Activated CD8-positive, alpha-beta T cell treated with anti-CD3 and anti-CD28 coated beads for 36 hours (primary cell): ENCODE measurements at regions not wholly inside any gene's neighbourhood (a gene's known extent, or its start where the extent isn't known, plus 50 kb on each side); places are given as distances from the start of the nearest gene placed in this dataset.

Experiments used
- ATAC-seq: fragments of 200-7000 bp; cut with Tn5 transposase; one replicate; pipeline ENCODE4 v1.10.0; 2021; ENCODE audit warnings: mild to moderate bottlenecking, moderate library complexity
- CTCF ChIA-PET: fragments of 350-600 bp; sonication (Branson Sonifier 250); formaldehyde crosslinking; loops from one replicate; lab custom pipeline; 2021; ENCODE audit warnings: antibody characterized with exemption; lab: Charles Lee
- POLR2A ChIA-PET: fragments of 350-600 bp; sonication (Branson Sonifier 250); formaldehyde crosslinking; loops from one replicate; lab custom pipeline; 2021; ENCODE audit warnings: antibody characterized with exemption; lab: Charles Lee
- DNase-seq: peaks from one replicate; pipeline ENCODE4 v3.0.0-alpha.2; 2020
- H3K27ac Mint-ChIP-seq: one replicate; pipeline ENCODE4 v1.8.0; 2021; ENCODE audit warnings: mild to moderate bottlenecking, mixed read lengths
- H3K27me3 Mint-ChIP-seq: one replicate; pipeline ENCODE4 v1.8.0; 2021; ENCODE audit warnings: mixed read lengths
- H3K36me3 Mint-ChIP-seq: one replicate; pipeline ENCODE4 v1.8.0; 2021; ENCODE audit warnings: low read depth, mixed read lengths
- H3K4me1 Mint-ChIP-seq: one replicate; pipeline ENCODE4 v1.8.0; 2021; ENCODE audit warnings: low read depth, mixed read lengths
- H3K4me3 Mint-ChIP-seq: one replicate; pipeline ENCODE4 v1.8.0; 2021; ENCODE audit warnings: mild to moderate bottlenecking, moderate library complexity, mixed read lengths
- H3K9me3 Mint-ChIP-seq: one replicate; pipeline ENCODE4 v1.8.0; 2021; ENCODE audit warnings: mixed read lengths
- CTCF ChIP-seq: fragments of 200-600 bp; IDR thresholded peaks from one replicate; pipeline ENCODE4 v1.8.0; 2022; ENCODE audit warnings: antibody characterized with exemption, mild to moderate bottlenecking
- intact Hi-C: fragments of 100-400 bp; cut with micrococcal nuclease; formaldehyde crosslinking; loops from one replicate; pipeline ENCODE4 v1.10.0; 2022

- no peaks in the 10 kb centered on the region for H3K27me3 Mint-ChIP-seq
- DNase-seq (no peak), ATAC-seq (no peak)
- no peak overlapping the region for H3K4me3 Mint-ChIP-seq
- H3K36me3 Mint-ChIP-seq: no peaks in the 10 kb centered on the region
- no peak overlapping the region for H3K27ac Mint-ChIP-seq
- H3K9me3 Mint-ChIP-seq: no peaks in the 10 kb centered on the region
- ChIA-PET CTCF (interaction anchor here (1.2 kb wide), 1 partner anchor 12 kb away, joined by 8 read pairs; no protein-coding TSS in a partner anchor), POLR2A (no interaction called here)
- H3K4me1 Mint-ChIP-seq: no peaks in the 10 kb centered on the region
- TF ChIP-seq CTCF: no peak
- intact Hi-C loops: no loop called here
Measured at GRCh38 chr21:15494481-15494880, 235.3 kb upstream of the USP25 start.

GRCh38 chr21:15495965-15496364 is 233.8 kb upstream of the USP25 start:
- ATAC-seq: no peak
- POLR2A ChIA-PET: no interaction called here
- H3K4me3 Mint-ChIP-seq: no peak overlapping the region
- no peak for DNase-seq
- no peaks in the 10 kb centered on the region for H3K36me3 Mint-ChIP-seq
- CTCF ChIA-PET: interaction anchor here (0.8 to 1.8 kb wide), 3 partner anchors 8 to 57 kb away, joined by 3 to 10 read pairs (median 5); no protein-coding TSS in a partner anchor
- H3K27me3 Mint-ChIP-seq: no peaks in the 10 kb centered on the region
- no peak overlapping the region for H3K27ac Mint-ChIP-seq
- intact Hi-C loops: no loop called here
- no peak for TF ChIP-seq CTCF
- H3K9me3 Mint-ChIP-seq: no peaks in the 10 kb centered on the region
- H3K4me1 Mint-ChIP-seq: no peaks in the 10 kb centered on the region

- intact Hi-C loops: no loop called here
- CTCF ChIA-PET: interaction anchor here (0.8 to 1.8 kb wide), 3 partner anchors 9 to 56 kb away, joined by 3 to 10 read pairs (median 5); no protein-coding TSS in a partner anchor
- no peak overlapping the region for H3K27ac Mint-ChIP-seq
- no peak for DNase-seq
- no peaks in the 10 kb centered on the region for H3K9me3 Mint-ChIP-seq
- no peak overlapping the region for H3K4me3 Mint-ChIP-seq
- H3K27me3 Mint-ChIP-seq: no peaks in the 10 kb centered on the region
- POLR2A ChIA-PET: no interaction called here
- H3K36me3 Mint-ChIP-seq: no peaks in the 10 kb centered on the region
- no peak for TF ChIP-seq CTCF
- ATAC-seq: no peak
- H3K4me1 Mint-ChIP-seq: no peaks in the 10 kb centered on the region
Measured at GRCh38 chr21:15496911-15497310, 232.9 kb upstream of the USP25 start.

GRCh38 chr21:15498455-15498854 is 231.3 kb upstream of the USP25 start:
- Mint-ChIP-seq H3K36me3 (no peaks in the 10 kb centered on the region), H3K9me3 (no peaks in the 10 kb centered on the region), H3K27ac (no peak overlapping the region), H3K4me3 (no peak overlapping the region), H3K4me1 (no peaks in the 10 kb centered on the region), H3K27me3 (no peaks in the 10 kb centered on the region)
- ATAC-seq (peak; percentile 65), DNase-seq (no peak)
- CTCF ChIA-PET: no interaction called here
- POLR2A ChIA-PET: no interaction called here
- no peak for TF ChIP-seq CTCF
- intact Hi-C loops: no loop called here

- ATAC-seq: no peak
- no peak overlapping the region for H3K27ac Mint-ChIP-seq
- no peaks in the 10 kb centered on the region for H3K36me3 Mint-ChIP-seq
- no peak overlapping the region for H3K4me3 Mint-ChIP-seq
- intact Hi-C loops: no loop called here
- ChIA-PET POLR2A (no interaction called here), CTCF (interaction anchor here (1.0 kb wide), 1 partner anchor 15 kb away, joined by 3 read pairs; no protein-coding TSS in a partner anchor)
- no peaks in the 10 kb centered on the region for H3K4me1 Mint-ChIP-seq
- DNase-seq: no peak
- H3K9me3 Mint-ChIP-seq: peaks cover 3% of the 10 kb centered on the region
- no peaks in the 10 kb centered on the region for H3K27me3 Mint-ChIP-seq
- TF ChIP-seq CTCF: no peak
Measured at GRCh38 chr21:15506086-15506485, 223.7 kb upstream of the USP25 start.
